NCI-H146 treated with DMSO at 0.1 percent for 48 hours (cell line): ENCODE measurements at regions not wholly inside any gene's neighbourhood (a gene's known extent, or its start where the extent isn't known, plus 50 kb on each side); places are given as distances from the start of the nearest gene placed in this dataset.

Experiments
- DNase-seq: peaks from one replicate; lab custom pipeline; 2025; ENCODE audit not compliant: unreplicated experiment; lab: John Stamatoyannopoulos, UW

DNA sequence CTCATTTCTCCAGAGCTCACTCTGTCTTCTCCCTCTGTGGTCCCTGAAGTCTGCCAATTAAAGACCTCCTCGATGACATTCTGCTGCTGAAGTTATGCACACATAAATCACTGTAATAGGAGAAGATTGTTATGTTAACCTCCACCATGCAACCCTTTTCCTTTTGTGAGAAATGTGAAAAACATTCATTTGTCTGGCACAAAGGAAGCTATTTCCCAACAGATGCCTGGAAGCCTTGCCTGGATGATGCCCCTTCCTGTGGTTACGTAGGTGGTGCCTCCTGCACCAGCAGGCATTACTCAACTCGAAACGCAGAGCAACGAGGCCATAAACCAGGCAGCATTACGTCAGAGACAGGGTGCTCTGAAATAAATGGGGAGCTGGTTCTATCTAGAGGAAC is 327.4 kb upstream of the ZNF507 start:
- DNase-seq = no peak

DNA sequence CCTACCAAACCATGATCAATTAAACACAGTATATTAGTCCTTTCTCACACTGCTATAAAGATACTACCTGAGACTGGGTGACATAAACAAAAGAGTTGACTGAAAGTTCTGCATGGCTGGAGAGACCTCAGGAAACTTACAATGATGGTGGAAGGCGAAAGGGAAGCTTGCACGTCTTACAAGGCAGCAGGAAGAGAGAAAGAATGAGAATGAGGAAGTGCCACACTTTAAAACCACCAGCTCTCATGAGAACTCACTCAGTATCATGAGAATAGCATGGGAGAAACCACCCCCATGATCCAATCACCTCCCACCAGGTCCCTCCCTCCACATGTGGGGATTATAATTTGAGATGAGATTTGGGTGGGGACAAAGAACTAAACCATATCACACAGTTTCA is 324.9 kb upstream of the ZNF507 start:
- DNase-seq = no peak

GRCh38 chr19:32022044-32022640 is 323.3 kb upstream of the ZNF507 start:
- no peak for DNase-seq

DNA sequence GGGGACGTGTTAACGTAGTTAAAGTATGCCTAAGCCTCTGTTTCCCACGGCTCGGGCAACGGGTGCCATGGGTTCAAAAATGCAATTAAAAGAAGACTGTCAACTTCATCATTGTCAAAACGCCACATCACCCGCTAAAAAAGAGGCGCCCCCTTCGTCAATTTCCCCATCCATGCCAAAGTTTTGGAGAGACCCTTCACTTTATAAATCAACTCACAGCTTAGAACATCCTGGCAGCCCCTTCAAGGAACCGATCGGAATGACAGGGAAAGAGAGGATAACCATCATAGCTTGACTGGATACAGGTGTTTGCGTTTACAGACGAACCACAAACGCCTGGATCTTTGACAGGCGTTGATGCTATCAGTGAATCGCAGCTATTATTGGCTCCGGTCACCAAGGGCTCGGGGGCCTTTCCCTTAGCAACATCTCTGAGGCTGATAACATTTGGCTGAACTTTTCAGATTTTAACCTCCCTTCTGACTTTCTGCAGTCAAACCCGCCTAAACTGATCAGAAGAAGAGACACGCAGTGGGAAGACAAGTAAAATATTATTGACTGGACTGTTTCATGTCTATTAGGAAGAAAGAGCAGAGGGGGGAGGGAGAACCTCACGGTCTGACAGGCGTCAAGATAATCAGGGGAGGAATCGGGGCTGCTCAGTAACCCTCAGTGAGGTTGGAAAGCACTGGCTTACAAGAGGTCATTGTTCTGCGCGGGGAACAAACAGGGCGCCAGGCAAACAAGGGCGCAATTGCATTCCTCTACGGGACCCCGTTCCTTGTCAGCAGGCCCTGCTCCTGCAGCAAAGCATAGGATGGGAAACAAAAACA is 322.5 kb upstream of the ZNF507 start:
- no peak for DNase-seq

DNA sequence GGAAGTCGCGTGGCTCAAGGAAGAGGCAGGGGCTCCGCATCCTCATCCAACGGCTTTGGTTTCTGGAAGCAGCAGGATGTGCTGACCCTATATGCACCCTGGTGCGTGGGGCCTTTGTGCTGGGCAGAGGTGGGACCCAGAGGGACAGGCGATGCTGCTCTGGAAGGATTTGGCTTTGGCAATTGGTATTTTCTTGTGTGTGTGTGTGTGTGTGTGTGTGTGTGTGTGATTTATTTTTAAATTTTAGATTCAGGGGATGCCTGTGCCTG is 321.9 kb upstream of the ZNF507 start:
- no peak for DNase-seq

- no peak for DNase-seq
Observed at GRCh38 chr19:32029235-32029634, 316.2 kb upstream of the ZNF507 start.

DNA sequence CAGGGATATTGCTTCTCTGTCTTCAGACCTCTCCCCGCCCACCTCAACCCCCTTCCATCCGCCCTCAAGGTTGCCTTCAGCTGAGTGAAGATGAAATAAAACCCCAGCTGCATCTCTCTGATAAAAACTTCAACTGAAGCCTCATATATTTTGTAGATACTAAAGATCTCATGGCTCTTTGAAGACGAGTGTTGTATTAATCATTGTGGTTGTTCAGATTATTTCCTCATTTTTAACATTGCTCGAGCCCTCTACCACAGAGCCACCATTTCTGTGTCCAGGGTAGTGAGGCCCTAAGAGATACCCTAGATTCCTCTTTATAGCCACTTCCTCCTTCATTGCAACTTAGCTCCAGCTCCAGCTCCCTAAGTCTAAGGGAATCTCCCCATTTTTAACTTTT is 312.8 kb upstream of the ZNF507 start:
- no peak for DNase-seq

GRCh38 chr19:32035626-32036025 is 309.8 kb upstream of the ZNF507 start:
- DNase-seq = no peak

DNA sequence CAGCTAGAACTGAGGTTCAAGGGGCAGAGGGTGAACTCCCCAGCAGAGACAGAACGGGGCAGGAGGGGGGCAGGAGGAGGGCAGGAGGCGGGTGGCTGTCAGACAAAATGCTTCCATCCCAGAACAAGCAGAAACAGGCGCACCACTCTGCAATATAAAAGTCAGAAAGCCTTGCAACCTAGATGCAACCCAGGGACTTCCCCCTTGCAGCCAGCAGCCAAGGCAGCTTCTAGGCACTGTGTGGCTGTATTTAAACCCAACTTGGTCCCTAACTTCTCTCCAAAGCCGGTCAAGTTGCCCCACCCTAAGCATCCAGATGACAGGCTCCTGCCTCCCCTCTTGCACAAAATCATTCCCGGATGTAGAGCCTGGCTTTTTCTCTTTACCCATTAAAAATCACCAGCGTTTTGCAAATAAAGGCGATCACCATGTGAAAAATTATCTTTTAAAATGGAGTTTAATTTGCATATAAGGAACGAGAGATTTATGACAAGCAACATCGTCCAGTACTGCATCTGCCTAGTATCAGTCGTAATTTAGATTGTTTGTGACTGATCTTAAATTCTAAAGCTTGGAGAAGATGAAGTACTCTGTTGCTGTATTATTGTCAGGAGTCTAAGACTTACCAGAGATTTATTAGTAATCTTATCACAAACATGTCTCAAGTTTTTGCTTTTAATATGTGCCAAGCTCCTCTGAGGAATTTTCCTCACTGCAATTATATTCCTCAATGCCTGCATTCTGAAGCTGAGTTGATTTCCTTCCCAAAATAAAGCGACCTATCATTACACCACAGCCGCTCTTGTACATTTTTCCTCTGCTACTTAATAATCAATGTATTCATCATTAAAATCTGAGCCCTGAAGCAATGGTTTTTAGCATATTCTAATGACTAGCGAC is 307.1 kb upstream of the ZNF507 start:
- no peak for DNase-seq

- no peak for DNase-seq
Observed at GRCh38 chr19:32038961-32039360, 306.4 kb upstream of the ZNF507 start.

GRCh38 chr19:32039440-32039839 is 306.0 kb upstream of the ZNF507 start:
- no peak for DNase-seq

GRCh38 chr19:32040236-32040635 is 305.2 kb upstream of the ZNF507 start:
- no peak for DNase-seq

GRCh38 chr19:32041681-32042292 is 303.6 kb upstream of the ZNF507 start:
- DNase-seq = no peak

DNA sequence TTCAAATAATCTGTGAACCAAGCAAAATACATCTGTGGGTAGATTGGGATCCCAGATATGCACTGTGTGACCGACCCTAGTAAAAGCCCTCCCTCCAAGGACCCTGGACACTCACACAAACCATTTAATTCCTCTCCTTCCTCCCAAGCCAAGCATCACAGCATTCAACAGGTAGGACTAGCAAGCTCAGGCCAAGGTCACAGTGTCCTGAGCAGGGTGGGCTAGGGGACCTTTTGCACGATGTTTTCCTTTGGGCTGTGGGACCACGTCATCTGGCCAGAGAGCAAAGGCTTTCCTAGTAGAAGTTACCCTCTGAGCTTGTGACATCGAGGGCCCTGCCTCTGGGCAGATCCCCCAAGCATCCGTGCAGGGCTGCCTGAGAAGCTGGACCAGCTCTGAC is 297.6 kb upstream of the ZNF507 start:
- no peak for DNase-seq

DNA sequence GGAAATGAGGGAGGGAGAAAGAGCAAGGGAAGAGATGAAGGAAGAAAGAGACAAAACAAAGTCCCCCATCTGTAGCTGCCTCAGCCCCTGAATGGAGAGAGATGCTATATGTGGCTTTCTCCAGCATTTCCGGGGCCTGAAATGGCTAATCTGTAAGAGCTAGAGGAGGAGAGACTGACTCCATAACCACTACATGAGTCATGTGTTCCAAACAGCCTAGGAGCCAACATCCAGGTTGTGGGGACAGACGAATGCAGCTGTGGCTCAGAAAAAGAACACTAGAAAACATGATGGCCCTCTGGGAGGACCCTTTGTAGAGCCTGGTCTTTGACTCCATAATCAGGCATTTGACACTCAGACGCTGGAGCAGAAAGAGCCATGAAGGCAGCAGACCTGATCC is 292.0 kb upstream of the ZNF507 start:
- DNase-seq = no peak

GRCh38 chr19:32053861-32054260 is 291.5 kb upstream of the ZNF507 start:
- no peak for DNase-seq

GRCh38 chr19:32058131-32058530 is 287.3 kb upstream of the ZNF507 start:
- DNase-seq = no peak

GRCh38 chr19:32061315-32061714 is 284.1 kb upstream of the ZNF507 start:
- DNase-seq = no peak

- no peak for DNase-seq
Observed at GRCh38 chr19:32063601-32064000, 281.8 kb upstream of the ZNF507 start.

GRCh38 chr19:32066056-32066455 is 279.4 kb upstream of the ZNF507 start:
- no peak for DNase-seq

- DNase-seq = no peak
Observed at GRCh38 chr19:32067685-32068084, 277.7 kb upstream of the ZNF507 start.

DNA sequence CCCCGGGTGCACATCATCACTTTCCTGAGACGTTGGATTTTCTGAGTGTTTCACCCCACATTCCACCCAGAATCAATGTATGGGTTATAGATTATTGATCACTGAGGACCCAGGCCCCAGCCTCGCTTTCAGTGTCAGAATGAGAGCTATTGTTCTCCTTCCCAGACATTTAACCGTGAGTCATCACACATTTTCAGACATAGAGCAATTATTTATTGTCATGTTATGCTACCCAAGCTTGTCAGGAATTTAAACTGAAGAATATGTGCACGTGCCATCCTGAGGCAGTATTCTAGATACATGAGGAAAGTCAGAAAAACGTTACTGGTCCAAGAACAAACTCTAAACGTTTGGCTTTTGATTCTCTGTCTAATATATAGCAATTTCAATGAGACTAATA is 276.6 kb upstream of the ZNF507 start:
- no peak for DNase-seq
